ENCODE measurements at regions not wholly inside any gene's neighbourhood (a gene's known extent, or its start where the extent isn't known, plus 50 kb on each side); places are given as distances from the start of the nearest gene placed in this dataset.
"Not testable (repeated sequence)": the region's sequence is repeated elsewhere in the genome, so short reads cannot be mapped to it uniquely, and the experiment has no call there.

DNA sequence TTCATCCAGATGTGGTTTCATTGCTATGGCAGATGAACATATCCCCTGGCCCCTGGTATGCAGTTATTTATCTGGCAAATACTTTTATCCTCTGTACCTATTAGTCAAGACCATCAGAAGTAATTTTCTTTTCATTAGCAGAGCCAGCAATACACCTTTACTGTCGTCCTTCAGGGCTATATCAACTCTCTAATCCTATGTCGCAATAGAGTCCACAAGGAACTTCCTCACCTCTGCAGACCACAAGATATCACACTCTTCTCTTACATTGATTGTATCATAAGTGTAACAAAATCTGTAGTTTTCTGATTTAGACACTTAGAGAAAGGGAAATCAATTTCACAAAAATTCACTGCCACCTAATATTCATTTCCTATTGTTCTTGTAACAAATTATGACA is 252.9 kb upstream of the DCC start:
- no peak for DNase-seq

DNA sequence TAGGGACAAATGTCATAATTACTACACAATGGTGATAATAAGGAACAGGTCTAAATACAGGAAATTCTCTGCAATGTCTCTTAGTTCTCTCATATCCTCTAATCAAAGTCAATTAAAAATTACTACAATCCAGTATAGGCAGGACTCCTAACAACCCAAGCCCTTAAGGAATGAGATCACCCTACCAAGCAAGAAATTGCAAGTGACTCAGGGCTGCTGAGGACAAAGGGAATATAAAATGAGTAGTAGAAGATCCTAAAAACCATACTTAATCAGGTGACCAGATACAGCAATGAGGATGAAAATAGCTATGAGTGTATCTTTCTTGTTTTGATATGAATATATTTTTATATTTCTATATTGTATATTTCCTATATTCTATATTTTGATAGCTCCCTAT is 250.0 kb upstream of the DCC start:
- no peak for DNase-seq

DNA sequence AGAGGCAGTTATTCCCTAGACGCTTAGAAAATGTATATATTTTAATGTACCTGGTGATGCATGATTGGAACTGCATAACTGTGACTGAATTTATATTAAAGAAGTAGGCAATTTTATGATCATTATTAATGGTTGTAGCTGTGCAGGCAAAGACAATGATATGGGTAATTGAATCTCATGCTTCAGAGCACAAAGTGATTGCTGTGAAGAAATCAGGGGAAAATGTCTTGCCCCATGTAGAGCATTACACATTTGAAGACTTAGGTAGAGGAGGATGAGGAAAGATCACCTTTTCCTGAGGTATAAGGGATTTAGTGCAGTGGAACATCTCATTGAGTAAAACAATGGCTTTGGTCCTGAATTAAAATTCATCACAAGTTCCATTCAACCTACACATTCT is 246.8 kb upstream of the DCC start:
- DNase-seq, result no peak

DNA sequence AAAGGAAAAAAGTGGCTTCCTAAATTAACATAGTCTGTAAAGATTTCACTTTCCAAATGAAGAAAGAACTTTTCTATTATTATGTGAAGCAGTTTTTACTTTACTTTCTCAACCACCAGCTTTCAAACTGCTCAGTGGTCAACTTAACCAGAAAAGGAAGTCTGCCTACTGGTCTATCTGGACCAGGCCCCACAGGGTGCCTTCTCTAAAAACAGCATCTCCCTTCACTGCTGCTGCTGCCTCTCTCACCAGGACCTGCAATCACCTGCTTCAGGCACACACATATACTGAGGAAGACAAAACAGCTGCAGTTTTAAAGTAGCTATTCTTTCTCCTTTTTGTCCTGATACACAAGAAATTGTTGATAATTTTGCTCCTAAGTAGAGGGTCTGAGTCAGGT is 221.3 kb upstream of the DCC start:
- no peak for DNase-seq

DNA sequence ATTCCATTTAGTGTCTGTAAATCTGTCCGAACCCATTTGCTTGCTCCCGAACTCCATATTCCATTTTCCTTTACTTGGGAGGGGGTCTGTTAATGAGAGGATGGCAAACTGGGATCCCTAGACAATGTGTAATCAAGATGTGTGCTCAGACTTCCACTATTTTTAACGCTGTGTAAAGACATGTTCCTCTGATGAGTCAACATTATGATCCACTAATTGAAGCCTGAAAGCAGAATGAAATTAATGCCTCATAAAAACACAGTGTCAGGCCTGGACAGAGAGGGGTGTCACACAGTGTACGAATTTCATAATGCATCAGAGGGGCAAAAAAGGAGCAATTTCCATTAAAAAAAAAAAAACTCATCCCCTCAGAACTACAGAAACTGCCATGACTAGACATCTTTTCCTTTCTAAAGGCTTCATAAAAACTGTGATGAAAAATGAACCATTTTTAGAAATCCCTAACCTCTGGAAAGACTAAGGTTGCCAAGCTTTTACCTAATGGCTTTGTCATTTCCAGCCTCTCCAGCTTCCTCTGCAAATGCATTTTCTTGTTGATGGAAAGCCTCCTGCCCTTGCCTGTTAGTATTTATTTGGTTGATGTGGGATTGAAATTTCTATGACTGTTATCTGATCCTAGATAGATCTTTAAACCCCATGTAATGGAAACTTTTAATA is 209.2 kb upstream of the DCC start:
- no peak for DNase-seq

DNA sequence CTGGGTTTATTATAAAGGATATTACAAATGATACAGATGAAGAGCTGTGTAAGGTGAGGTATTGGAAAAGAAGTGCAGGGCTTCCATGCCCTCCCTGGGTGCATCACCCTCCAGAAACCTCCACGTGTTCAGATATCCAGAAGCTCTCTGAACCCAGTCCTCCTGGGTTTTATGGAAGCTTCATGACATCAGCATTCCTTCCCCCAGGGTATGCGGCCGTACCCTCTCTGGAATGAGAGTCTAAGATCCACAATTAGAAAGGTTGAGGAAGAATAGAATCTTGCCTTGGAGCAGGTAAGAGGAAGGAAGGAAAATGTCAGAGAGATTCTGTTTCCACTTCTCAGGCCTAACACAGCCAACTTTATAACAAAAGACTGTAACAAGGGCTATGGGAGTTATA is 208.2 kb upstream of the DCC start:
- DNase-seq, result no peak

DNA sequence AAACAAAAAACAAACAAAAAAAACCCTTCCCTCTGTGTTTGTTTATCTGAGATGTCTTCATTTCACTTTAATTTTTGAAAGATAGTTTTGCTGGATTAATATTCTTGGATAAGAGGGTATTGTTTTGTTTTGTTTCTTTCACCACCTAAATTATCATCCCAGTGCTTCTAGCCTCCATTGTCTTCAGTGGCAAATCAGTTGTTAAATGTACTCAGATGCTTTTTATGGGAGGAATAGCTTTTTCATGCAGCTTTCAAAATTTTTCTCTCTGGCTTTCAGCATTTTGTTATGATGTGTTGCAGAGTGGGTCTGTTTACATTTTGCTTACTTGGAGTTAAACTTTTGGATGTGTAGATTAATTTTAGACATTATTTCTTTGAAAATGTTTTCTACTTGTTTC is 203.5 kb upstream of the DCC start:
- DNase-seq, result no peak

DNA sequence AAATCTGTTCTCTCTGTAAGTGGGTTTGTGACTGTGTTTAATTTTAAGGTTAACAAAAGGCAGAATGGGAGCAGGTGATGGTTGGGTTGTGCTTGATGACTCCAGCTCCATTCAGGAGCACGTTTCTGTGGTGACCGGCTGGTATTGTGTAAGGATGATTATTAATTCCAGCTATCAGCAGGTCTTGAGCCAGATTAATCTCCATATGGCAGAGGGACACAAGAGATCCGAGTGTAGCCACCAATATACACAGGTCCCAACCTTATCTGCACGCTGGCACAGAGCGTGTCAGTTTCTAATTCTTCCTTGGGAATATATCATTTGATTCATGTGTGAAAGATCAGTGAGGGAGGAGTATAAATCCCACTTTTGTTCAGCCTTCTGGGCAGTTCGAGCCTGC is 199.0 kb upstream of the DCC start:
- DNase-seq, result no peak

DNA sequence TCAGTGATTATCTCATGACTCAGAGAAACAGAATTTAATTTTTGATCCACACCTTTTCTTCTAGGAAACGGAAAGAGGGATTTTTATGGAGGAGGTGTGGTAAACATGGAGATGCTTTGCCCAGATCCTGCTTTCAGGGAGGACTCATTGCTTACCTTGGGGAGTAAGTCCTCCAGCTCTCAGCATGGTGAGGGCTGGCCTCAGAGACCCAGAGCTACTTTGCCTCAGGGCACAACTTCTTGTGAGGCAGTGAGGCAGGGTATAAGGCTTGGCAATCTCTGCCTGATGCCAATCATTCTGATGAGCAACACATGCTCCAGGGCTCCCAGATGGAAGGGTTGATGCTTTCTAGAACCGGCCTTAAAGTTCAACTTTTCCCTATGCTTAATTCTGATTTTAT is 189.9 kb upstream of the DCC start:
- no peak for DNase-seq

DNA sequence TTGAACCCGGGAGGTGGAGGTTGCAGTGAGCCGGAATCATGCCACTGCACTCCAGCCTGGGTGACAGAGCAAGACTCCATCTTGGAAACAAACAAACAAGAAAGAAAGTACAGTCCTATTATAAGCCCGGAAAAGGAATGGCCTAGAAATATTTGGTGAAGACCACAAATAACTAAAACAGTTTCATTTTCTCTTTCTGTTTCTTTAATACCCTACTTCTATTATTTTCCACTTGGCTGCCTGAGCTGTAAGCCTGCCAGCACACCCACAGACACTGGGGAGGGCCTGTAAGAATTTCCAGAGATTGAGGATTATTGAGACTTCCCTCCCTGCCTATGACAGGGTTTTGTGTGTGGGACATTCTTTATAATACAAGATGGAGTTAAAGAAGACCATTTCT is 188.0 kb upstream of the DCC start:
- DNase-seq, result no peak

DNA sequence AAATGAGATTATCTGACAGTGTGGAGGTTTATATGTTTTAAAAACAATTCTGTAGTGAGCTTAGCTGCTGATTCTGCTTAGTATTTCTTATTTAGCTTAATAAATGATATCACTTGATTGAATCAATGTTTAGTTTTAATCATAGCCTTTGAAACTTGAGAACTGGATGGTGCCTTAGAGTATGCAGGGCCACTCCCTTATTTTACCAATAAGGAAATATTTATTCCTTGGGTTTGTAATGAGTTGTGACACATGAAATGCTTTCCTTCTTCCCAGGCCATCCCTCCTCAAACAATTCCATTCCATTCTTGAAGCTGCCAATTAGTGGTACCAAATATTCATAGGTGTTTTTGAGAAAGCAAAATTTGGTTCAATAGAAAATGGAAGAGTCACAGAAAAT is 183.8 kb upstream of the DCC start:
- DNase-seq, result no peak

DNA sequence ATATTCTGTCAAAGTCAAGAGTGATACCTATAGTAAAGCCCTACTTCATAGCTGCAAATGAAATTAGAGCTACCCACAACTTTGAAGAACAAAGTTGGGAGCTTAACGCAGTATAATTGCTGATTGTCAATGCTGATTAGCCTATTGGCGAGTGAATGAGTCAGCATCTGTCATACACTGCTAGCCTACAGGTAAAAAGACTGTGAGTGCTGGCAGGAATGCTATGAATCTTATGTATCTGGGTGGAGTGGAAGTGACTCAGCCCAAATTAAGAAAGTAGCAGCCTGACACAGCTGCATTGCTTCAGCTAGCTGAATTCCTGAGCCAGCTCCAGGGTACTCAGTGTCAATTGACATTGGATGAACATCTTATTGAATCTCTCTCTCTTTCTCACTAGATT is 179.4 kb upstream of the DCC start:
- no peak for DNase-seq

DNA sequence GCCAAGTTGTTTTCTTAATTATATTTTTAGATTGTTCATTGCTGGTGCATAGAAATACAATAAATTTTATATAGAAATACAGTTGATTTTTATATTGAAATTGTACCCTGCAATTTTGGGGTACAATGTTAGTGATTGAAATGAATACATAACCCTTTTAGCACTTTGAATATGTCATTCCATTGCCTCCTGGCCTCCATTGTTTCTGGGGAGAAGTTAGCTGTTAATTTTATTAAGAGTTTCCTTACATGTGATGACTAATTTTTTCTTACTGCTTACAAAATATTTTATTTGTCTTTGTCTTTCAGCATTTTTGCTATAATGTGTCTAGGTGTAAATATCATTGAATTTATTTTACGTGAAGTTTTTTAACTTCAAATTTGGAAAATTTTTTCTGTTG is 176.5 kb upstream of the DCC start:
- no peak for DNase-seq

DNA sequence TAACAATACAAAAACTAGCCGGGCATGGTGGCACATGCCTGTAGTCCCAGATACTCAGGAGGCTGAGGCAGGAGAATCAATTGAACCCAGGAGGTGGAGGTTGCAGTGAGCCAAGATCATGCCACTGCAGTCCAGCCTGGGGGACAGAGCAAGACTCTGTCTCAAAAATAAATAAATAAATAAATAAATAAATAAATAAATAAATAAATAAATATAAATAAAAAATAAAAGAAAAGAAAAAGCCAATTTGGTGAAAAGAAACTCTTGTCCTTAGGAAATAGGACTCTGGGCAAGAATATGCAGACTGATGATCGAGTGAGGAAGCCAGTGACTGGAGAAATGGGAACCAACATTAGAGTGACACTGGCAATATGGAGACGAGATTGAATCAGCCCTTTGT is 171.9 kb upstream of the DCC start:
- DNase-seq, result not testable (repeated sequence)

DNA sequence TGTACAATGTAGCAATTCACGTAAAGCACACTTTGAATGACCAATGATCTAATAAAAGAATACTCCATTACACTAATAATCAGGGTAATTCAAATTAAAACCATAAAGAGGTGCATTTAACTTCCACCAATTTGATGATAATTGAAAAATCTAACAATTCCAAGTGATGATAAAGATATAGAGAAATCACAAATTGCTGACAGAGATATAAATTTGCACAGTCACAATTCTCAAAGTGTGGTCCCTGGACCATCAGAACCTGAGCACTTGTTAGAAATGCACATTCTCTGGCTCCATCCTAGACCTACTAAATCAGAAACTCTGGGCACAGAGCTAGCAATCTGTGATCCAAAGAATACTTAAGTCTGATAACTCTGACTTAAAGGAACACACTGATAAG is 165.8 kb upstream of the DCC start:
- DNase-seq, result no peak

DNA sequence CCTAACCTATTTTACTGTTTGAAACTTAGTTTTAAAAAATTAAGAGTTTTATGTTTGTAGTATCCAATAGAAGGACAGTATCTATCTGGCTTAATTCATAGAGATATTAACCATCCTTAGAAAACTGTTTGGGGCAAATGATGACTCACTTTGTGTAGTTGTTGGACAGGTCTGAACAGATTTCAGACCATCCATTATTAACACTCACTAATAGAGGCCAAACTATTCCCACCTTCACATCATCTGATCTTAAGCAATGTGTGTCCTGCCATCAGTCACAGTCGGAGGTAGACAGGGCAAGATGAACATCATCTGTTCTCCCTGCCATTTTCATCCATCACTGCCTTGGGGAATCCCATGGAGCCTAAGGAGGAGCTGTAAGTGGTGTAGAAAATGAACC is 164.6 kb upstream of the DCC start:
- no peak for DNase-seq

DNA sequence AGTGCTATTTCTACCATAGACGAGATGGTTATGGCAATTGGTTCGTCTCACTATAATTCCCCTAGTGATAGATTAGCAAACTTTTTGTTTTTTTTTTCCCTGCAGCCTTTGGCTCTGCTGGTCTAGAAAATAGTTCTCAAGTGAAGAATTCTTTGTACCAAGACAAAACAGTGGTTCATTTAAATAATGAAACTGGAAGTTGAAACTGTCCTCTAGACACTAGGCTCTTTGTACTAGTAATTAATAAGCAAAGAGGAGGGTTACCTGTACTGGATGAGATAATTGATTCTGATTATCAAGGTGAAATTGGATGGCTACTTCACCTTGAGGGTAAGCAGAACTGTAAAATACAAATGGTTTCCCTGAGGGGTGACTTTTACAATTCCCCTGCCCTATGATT is 156.9 kb upstream of the DCC start:
- no peak for DNase-seq

DNA sequence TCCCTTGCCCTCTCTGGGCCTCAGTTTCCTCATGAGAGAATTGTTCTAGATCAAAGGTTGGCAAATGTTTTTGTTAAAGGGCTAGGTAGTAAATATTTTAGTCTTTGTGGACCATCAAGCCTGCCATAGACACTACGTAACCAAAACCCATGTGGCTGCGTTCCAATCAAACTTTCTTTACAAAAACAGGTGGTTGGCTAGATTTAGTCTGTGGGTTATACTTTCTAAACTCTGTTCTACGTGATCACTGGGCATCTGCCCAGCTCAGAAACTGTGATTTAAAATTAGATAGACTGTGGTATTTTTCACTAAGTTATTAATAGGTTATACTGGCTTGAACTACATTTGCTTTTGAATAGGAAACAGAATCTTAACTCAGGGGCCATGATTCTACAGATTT is 149.8 kb upstream of the DCC start:
- no peak for DNase-seq

DNA sequence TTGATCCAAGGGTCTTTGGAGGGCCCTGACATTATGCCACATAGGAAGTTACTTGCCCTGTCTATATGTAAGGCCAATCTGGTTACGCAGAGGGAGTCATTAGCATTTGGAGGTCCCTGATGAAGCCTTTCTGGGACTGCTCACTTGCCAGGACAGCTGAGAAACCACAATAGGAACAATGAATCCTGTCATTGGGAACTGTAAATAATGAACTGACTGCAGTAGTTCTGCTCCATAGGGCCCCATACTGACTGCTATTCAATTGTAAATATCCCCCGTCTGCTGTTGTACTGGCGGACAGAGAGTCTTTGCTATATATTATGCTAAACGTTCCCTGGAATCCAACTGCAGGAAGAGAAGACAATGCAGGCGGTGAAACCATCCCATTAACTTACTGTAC is 149.4 kb upstream of the DCC start:
- no peak for DNase-seq

DNA sequence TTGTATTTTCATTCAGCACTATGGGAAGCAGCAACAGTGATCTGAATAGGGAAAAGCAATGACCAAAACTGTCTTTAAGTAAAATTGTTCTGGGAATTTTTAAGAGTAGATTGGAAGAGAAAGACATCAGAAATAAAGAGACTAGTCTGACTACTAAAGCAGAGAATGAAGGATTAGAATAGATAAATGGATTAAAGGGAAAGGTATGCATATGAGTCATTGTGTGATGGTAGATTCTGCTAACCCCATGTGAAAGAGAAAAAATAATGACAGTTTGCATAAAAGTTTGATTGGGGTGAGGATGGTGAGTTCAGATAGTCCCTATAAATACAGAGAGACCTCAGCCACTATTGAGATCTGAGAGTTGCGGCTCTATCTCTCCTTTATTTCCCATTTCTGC is 139.6 kb upstream of the DCC start:
- no peak for DNase-seq

DNA sequence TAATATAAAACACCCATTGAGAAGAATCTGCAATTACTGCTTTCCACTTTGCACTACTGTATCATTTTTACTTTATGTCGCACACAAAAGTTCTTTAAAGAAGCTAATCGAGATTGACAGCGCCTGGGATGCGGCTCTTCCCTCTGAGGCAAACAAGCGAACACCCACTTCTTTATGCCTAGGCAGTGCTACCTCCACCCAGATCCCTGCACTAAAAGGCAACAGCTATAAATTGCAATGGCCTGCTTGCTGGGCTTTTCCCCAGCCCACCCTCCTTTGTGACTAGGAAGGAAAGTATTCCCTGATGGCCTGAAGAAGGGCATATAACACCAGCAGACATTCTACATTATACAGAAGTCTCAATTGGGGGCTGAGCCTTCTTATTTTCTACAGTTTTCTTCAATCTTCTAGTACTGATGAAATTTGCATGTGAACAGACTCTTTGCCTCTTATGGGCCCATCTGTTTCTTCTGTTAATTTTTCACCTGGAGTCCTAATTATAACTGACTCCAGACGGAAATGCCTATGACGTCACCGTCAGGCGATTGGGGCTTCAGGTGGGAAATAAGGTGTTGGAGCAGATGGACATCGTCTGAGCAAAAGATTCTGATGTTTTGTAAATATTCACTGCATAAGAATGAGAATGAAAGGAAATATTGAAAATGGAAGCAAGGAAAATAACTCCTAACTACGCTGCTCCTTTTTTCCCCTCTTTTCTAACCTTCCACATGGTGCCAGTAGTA is 138.9 kb upstream of the DCC start:
- DNase-seq, result no peak

DNA sequence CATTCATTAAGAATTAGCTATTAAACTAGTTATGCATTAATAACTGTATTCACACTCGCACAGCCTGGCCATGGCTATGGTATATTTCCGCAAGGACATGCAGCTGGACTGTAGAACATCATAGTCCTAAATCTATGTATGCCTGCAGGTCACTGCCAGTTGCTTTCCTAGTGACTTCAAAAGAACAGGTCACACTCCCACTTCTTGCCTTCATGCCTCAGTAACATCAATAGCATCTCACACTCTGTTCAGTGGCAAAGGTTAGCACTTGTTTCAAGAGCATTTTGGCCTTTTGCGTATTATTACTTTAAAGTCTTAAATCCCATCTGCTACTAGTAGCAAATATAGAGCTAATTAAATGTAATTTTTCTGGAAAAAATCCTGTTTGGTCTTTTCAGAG is 131.4 kb upstream of the DCC start:
- DNase-seq, result no peak

DNA sequence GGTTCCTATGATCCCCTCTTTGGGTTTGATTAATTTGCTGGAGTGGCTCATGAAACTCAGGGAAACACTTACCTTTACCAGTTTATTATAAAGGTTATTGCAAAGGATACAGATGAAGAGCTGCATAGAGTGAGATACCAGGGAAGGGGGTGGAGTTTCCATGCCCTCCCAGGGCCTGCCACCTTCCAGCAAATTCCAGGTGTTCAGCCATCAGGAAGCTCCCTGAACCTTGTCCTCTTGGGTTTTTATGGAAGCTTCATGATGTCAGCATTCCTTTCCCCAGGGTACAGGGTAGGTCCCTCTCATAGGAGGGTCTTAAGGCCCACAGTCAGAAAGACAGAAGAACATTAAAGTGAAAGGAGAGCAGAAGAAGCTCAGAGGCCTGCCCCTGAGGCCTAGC is 123.9 kb upstream of the DCC start:
- DNase-seq, result no peak

DNA sequence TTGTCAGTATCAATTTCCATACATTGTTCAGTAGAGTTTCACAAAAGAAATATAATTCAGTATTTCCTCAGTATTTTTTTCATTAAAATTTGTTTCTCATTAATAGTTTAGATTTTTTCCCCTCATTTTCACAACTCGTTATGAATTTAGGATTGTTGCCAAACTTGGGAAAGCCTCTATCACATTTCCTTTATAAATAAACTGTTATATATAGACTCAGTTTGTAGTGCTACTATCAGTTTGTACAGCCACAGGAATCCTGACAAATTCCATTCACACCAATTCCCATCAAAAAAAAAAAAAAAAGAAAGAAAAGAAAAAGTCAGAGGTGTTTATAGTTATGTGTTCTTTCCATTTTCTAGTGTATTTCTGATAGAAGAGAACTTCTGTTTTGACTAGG is 123.3 kb upstream of the DCC start:
- DNase-seq, result no peak

DNA sequence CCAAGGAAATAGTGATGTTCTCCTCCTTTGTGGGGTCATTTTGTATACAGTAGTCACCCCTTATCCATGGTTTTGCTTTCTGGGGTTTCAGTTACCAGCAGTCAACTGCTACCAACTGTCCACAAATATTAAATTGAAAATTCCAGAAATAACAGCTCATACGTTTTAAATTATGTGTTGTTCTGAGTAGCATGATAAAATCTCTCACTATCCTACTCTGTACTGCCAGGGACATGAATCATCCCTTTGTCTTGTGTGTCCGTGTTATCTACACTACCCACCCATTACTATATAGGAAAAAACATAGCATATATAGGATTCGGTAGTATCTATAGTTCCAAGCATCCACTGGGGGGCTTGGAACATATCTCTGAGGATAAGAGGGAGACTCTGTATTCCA is 120.9 kb upstream of the DCC start:
- DNase-seq, result no peak

Data from MV-4-11 (cell line).